GM19238 (cell line): ENCODE measurements at regions not wholly inside any gene's neighbourhood (a gene's known extent, or its start where the extent isn't known, plus 50 kb on each side); places are given as distances from the start of the nearest gene placed in this dataset.
"Not testable (repeated sequence)": the region's sequence is repeated elsewhere in the genome, so short reads cannot be mapped to it uniquely, and the experiment has no call there.

Experiments used
- DNase-seq: peaks from one replicate; pipeline ENCODE4 v3.0.0; 2011; ENCODE audit warnings: low spot score; ENCODE audit not compliant: insufficient read length

DNA sequence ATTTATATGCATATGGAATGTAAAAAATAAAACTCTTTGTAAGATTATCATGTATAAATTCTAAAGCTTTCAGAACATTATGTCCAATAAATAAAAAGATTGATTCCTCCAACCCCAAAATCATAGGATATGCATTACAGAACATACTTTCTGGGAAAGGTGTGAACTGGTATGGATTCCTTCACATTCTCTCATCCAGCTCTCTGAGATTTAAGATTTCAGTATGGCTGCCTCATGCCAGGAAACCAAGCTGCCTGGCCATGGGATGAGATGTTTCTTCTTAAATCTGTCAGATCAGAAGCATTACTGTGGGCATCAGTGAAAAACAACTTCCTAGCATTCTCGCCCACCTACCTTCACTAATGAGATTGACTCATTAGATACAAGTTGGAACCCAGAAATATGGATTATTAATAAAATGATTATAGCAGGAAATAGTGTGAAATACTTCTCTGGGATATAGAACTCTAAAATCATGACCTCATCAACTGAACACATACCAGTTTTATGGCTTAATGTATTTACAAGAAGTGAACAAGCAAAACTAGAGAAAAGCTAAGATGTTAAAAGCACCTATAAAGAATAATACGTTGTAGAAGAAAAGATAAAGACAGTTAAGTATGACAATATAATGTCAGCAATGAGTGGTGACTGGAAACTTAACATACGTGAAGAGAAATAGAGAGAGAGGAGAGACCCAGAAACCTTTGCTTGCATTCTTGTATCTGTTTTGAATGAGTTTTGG lies 171.6 kb upstream of the PHACTR1 start:
- no peak for DNase-seq

DNA sequence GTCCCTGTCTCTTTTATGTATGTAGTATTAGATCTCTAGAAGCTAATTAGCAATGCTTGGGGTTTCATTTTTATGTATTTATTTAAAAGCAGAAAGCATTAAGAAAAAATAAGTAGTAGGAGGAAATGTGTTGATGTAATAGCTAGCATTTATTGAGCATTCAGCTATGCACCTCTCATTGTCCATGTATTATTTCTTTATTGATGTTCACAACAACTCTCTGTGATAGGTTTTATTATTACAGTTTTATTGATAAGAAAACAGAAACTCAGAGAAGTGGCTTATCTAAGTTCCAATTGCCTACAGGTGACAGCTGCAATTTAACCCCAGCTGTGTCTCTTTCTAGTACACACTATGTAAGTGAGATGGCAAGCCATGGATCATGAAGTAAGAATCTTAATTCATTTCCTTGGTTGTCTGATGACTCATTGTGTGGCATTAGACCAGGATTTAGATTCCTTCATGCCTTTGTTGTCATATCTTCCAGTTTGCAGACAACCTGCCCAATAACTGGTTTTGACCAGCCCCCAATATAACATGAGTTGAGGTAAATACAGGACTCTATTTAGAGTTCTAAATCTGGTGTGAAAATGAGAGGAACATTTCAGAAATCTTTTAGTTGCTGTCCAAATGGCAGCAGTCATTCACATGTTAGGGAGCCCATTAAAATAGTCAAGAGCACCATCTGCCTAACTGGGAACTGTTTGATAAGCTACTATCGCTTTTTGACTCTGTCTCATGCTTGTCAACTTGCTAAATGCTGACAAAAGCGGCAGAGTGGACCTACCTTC lies 170.8 kb upstream of the PHACTR1 start:
- no peak for DNase-seq

DNA sequence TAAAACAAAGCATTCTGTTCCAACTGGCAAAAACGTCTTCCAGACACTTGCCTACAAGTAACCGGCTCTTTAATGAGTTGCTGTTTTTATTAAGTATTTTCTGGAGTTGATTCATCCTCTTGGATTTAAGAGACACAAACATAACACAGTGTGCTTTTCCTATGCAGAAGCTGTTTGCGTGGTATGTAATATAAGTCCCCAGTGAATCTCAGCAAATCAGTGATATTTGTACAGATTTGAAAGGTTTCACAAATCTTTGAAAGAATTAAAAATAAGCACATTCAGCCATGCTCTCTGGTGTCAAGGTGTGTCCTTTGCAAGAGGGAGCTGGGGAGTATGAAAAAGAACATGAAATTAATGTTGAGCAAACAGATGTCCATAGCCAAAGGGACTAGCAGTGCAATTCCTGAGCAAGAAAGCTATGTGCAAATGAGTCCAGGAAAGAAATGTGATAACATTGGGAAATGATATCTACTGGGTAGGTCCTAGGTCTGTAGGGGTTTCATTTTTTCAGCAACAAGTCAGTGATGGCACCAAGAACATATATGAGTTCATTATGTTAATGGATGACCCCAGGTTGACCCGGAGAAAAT lies 170.1 kb upstream of the PHACTR1 start:
- no peak for DNase-seq

DNA sequence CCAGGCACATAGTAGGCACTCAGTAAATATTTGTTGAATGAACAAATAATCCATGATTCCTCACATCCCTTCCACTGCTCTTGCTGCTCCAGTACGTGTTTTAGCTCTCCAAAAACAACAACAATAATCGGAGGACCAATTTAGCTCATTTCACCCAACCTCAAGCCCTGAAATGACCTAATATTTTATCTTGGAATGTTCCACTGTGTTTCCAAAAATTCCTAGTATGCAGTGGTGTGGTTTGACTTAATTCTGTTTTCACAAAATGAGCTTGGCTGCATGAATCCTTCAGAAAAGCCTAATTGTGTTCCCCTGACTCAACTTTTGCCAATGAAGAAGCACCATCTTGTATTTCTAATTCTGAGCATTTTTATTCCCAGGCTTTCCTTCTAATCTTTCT lies 168.0 kb upstream of the PHACTR1 start:
- DNase-seq, result no peak

DNA sequence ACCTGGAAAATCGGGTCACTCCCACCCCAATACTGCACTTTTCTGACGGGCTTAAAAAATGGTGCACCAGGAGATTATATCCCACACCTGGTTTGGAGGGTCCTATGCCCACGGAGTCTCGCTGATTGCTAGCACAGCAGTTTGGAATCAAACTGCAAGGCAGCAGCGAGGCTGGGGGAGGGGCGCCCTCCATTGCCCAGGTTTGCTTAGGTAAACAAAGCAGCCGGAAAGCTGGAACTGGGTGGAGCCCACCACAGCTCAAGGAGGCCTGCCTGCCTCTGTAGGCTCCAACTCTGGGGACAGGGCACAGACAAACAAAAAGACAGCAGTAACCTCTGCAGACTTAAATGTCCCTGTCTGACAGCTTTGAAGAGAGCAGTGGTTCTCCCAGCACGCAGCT lies 167.1 kb upstream of the PHACTR1 start:
- not testable (repeated sequence) for DNase-seq

DNA sequence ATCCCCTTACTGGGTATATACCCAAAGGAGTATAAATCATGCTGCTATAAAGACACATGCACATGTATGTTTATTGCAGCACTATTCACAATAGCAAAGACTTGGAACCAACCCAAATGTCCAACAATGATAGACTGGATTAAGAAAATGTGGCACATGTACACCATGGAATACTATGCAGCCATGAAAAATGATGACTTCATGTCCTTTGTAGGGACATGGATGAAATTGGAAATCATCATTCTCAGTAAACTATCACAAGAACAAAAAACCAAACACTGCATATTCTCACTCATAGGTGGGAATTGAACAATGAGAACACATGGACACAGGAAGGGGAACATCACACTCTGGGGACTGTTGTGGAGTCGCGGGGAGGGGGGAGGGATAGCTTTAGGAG lies 161.7 kb upstream of the PHACTR1 start:
- not testable (repeated sequence) for DNase-seq

DNA sequence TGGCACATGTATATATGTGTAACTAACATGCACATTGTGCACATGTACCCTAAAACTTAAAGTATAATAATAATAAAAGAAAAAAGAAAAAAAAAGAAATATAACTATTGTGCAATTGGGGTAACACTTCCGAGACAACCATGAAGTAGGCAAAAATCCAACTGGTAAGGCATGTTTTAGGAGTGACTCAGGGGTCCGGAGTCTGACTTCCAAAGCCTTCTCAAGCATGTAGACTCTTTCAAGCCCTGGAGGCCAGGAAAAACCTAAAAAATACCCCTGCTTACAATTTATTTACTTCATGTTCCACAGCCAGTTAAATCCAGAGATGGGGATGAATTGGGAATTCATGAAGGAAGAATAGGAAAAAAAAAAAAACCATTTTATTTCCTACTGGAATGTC lies 161.3 kb upstream of the PHACTR1 start:
- no peak for DNase-seq

DNA sequence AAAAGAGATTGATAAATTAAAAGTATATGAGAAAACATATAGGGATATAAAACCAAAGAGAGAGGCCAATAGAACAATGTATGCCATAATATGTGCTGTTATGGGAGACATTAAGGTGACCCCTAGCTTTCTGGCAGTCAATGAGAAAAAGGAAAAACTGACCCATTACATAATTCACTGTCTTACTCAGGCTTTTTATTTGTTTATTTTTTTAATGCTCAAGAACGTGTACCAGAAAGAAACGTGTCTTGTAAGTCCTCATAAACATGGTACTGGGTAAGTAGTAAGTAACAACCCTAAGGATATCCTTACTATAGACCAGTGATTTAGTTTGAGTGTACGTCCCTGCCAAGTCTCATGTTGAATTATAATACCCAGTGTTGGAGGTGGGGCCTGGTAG lies 160.8 kb upstream of the PHACTR1 start:
- no peak for DNase-seq

DNA sequence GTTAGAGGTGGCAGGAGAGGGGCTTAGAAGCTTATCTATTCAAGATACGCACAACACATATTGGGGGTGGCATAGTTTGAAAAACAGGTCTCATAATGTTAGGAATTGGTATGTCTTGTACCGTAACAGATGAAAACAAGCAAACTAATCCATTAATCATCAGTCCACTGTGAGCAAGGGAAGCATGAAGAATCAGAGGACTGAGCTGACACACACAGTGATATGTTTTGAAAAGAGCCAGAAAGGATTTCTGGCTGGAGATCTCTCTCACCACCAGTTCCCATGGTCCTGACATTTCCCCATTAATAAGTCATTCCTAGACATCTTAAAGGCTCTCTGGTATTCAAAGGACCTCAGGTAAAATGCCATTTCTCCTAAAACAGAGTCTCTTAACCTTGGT lies 158.8 kb upstream of the PHACTR1 start:
- DNase-seq, result no peak

DNA sequence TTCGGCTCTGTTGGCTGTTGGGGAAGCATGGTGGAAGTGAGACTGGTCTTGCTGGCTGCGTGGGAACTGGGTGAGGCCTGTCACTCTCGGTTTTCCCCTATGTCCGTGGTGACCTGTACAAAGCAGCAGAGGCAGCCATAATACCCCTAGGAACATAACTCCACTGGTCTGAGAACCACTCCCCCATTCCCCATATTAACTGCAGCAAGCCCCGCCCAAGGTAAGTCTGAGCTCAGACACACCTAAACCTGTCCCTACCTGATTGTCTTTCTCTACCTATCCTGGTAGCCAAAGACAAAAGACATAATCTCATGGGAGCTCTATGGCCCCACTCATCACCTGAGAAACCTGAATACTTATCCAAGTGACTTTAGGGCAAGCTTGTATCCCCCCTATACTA lies 156.3 kb upstream of the PHACTR1 start:
- DNase-seq, result no peak

DNA sequence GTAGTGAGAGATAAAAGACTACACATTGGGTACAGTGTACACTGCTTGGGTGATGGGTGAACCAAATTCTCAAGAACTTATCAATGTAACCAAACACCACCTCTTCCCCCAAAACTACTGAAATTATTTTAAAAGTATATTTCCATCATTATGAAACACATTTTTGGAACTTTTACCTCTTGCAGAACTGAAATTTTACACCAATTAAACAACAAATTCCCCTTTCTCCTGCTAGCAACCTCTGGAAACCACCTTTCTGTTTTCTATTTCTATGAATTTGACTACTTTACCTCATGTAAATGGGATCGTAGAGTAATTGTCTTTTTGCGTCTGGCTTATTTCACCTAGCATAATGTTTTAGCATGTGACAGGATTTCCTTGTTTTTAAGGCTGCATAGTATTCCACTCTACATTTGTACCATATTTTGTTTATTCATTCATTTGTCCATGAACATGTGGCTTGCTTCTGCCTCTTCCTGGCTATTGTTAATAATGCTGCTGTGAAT lies 149.9 kb upstream of the PHACTR1 start:
- no peak for DNase-seq

DNA sequence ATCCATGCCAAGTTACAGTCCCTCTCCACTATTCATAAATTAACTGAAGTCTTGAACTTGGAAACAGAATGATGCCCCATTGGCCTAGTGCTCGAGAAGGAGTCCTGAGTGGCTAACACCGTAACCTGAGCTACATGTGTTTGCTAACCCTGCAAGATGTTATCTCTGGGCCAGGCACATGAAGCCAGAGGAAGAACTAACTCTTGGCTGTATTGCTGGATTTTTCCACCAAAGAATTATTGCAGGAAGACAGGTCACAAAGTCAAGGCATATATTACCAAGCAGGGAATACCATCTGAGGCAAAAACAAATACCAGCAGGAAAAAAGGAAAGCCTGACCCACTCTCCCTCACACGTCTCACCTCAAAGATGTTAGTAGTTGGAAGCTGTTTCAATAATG lies 148.9 kb upstream of the PHACTR1 start:
- DNase-seq, result no peak

DNA sequence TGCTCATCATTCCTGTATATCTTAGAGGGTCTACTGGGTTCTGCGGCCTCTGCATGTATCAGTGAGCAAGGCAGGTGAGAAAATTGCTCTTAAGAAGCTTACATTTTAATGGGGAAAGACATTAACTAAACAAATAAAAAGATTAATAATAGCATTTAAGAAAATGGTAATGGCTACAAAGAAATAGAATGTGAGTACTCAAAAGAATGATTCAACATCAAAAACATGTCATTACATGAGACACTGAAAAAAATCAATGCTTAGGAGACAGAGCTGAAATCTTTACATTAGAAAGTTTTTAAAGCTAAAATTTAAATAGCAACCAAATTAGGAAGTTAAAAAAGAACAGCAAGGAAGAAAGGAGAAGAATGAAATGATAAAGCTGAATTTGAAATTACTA lies 146.9 kb upstream of the PHACTR1 start:
- no peak for DNase-seq

DNA sequence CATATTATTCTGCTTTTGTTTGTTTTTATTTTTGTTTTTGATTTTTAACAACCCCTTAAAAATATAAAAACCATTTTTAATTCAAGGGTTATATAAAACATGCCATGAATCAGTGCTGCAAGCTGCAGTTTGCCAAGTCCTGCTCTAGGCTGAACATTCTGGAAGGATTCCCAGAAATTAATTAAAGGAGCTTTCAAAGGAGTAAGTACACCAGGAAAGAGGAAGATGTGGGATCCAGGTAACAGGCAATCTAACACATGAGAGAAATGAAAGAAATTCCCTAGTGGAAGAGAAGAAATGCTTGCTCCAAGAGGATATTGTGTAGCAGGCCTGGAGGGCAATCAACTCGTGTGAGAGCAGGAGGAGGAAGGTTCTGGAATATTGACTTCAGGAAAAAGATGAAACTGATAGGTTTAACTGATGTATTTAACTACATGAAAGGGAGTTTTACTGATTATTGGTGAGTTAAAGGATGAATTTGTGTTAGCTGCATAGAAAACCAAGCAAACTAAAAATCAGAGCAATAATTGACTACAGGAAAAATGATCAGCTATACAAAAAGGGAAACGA lies 146.0 kb upstream of the PHACTR1 start:
- no peak for DNase-seq

DNA sequence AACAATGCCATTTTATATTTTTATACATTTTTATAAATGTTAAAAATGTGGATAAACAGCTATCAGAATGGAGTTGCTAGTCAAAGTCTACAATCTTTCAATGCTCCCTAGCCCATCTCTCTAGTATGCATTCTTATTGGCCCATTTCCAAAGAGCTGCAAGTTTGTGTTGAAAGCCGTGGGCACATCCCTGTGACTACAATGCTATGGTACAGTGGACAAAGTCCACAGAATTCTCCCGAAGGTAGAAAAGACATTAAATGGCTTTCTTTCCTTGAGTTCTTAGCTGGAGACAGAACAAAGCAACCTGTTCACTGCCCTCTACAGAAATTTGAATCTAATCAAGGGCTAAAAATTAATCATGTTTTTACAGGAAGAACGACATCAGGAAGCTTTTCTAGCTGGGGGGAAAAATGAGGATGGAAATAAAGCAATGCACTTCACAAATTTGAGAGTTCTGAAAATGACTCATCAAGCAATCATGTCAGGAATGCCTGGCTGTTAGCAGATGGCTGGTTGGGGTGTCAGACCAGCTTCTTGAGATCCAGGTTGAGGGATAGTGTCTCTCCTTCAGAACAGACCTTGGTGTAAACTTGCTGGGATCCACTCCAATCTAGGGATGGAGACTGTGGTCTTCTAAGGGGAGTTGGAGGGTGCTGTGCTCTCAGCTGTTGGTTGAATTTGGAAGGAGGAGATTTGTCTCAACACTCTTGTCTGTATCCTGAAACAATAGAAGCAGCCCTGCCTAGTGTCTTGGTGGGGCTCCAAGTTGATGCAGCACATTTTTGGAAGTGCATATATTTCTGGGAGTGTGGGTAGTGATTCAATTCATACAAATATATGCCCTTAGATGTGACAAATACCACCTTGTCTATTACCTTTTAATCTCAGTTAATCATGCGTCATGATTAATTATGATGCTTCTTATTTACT lies 143.4 kb upstream of the PHACTR1 start:
- no peak for DNase-seq

DNA sequence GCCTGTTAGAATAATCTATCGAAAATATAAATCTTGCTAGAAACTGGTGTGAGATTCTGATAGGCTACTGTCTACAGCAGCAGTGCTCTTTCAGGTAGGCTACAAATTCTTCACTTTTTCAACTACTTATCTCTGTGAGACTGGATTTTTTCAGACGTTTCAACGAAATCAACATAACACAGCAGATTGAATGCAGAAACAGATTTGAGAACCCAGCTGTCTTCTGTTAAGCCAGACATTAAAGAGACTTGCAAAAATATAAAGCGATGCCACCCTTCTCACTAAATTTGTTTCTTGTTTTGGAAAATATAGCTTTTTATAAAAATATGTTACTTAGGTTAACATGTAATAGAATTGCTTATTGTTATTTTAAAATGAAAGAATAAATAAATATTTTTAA lies 140.6 kb upstream of the PHACTR1 start:
- no peak for DNase-seq

DNA sequence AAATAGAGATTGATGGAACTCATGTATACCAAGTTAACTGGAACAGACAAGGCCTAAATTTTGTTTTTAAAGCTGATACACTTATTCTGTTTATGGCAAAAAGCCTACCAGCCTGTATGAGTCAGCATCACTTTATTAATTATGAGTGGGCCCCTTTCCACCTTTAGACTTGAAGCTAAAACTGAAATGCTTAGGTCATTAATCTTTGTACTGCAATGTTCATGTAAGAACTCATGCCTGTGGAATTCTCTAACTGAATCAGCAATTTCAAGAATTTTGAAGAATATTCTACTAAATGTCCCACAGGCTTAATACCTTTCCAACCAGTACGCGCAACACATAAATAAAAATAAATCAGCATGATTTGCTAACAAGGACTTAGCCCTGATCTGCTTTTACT lies 140.2 kb upstream of the PHACTR1 start:
- no peak for DNase-seq

DNA sequence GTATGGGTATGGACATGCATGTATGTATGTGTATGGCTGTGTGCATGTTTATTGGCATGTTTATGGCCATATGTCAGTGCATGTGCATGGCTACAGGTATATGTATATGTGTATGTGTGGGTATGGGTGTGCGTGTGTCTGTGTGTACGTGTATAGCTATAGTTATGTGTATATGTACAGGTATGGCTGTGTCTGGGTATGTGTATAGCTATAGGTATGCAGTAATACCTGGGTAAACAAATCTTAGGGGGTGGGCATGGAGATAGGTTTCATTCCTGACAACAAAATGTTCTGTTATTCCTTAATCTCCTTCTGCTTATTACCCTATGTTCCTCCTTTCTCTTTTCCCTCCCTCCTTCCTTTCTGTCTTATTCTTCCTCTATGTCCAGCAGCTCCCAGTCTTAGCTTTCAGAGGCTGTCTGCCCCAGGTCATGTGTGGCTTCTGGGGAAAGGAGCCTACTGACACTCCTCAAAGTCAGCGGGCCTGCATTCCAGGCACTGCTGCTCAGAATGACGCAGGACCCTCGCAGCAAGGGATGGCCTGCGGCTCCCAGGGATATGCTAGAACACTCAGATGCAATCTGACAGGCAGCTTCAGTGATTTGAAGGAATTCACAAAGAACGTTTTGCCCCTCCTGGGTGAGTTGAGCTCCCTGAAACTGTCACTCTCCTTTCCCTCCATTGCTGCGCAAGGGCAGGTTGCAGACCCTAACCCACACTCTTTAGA lies 139.3 kb upstream of the PHACTR1 start:
- no peak for DNase-seq

DNA sequence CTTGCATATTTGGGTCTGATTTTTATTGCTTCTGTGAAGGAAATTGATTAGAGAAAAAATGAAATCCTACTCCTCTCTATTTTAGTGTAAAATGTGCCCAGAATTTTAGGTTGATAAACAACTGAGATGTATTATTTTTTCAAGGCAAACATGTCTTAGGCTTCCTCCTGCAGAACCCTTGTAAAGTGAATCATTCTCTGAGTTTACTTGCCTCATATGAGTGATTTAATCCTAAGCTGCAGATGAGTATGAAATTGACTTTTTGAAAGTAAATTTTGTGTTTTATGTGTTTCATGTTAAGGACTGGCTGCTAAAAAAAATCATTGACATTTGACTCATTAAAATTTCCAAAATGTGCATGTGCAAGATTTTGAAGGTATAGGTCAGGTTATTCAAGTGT lies 138.5 kb upstream of the PHACTR1 start:
- no peak for DNase-seq

DNA sequence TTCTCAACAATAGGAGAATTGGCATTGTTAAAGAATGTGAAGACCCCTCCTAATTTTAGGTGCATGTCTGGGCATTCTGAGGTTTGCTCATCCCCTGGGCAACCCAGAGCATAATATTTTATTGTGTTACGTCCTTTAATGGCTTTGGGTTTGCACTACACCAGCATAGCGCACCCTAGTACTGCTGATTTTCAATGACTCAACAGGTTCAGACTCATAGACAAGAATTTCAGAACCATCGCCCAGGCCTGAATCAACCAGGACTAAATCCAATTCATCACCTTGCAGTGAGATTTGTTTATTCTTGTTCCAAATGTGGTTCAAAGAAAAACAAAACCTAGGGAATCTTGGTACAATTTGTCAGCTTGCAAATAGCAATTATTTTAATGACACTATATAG lies 137.8 kb upstream of the PHACTR1 start:
- DNase-seq, result no peak
